ENCODE measurements at regions not wholly inside any gene's neighbourhood (a gene's known extent, or its start where the extent isn't known, plus 50 kb on each side); places are given as distances from the start of the nearest gene placed in this dataset.

- TF ChIP-seq CHD2 (IDR thresholded peaks at IDR 0.05; ENCODE audit: low read length, partially characterized antibody) (no peak), REST (IDR thresholded peaks at IDR 0.05) (no peak), MYC (IDR thresholded peaks at IDR 0.05; ENCODE audit: borderline replicate concordance, low read length) (no peak), CTCF (IDR thresholded peaks at IDR 0.05) (no peak), PHF8 (IDR thresholded peaks at IDR 0.05; ENCODE audit: borderline replicate concordance, low read depth) (no peak), POLR2A (IDR thresholded peaks at IDR 0.05; ENCODE audit: low read length) (no peak), BHLHE40 (IDR thresholded peaks at IDR 0.05; ENCODE audit: low read depth, low read length) (no peak), CHD4 (IDR thresholded peaks at IDR 0.05; ENCODE audit: borderline replicate concordance) (no peak), MAX (IDR thresholded peaks at IDR 0.05) (no peak), NR3C1 (IDR thresholded peaks at IDR 0.05) (no peak), SREBF2 (IDR thresholded peaks at IDR 0.05) (no peak)
These were observed 193.3 kb upstream of the KRR1 start for GRCh38 chr12:75704664-75705063.
